ENCODE measurements at regions not wholly inside any gene's neighbourhood (a gene's known extent, or its start where the extent isn't known, plus 50 kb on each side); places are given as distances from the start of the nearest gene placed in this dataset.

GRCh38 chr15:77749236-77749997 lies 116.7 kb upstream of the LINGO1 start:
- no peak for DNase-seq

DNA sequence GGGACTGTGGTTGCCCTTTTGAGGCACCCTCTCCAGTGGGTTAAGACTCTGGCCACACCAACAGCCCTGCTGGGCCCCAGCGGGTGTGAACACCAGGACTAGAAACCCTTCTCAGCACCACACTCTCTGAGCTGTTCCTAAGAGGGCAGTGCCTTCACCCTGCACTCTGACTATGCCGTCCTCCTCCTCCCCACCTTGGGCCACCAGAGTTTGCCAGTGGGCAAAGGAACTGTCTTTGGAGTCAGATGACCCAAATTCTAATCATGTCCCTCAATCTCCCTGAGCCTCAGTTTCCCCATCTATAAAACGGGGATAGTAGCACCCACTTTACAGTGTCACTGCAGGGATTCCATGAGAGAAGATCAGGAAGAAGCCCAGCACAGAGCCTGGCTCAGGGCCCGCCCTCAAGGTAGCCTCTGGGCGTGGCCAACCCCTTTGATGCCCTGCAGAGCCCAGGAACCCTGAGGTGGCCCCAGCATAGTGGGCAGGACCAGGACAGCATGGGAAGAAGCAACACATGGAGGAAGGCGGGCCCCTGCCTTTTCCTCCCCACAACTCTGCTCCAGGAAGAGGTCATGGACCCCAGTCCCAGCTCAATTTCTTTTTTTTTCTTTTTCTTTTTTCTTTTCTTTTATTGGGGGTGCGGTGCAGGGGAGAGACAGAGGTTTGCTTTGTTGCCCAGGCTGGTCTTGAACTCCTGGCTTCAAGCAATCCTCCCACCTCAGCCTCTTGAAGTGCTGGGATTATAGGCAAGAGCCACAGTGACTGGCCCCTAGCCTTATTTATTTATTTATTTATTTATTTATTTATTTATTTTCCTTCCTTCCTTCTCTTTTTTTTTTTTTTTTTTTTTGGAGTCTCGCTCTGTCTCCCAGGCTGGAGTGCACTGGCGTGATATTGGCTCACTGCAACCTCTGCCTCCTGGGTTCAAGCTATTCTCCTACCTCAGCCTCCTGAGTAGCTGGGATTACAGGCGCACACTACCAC lies 115.7 kb upstream of the LINGO1 start:
- no peak for DNase-seq

DNA sequence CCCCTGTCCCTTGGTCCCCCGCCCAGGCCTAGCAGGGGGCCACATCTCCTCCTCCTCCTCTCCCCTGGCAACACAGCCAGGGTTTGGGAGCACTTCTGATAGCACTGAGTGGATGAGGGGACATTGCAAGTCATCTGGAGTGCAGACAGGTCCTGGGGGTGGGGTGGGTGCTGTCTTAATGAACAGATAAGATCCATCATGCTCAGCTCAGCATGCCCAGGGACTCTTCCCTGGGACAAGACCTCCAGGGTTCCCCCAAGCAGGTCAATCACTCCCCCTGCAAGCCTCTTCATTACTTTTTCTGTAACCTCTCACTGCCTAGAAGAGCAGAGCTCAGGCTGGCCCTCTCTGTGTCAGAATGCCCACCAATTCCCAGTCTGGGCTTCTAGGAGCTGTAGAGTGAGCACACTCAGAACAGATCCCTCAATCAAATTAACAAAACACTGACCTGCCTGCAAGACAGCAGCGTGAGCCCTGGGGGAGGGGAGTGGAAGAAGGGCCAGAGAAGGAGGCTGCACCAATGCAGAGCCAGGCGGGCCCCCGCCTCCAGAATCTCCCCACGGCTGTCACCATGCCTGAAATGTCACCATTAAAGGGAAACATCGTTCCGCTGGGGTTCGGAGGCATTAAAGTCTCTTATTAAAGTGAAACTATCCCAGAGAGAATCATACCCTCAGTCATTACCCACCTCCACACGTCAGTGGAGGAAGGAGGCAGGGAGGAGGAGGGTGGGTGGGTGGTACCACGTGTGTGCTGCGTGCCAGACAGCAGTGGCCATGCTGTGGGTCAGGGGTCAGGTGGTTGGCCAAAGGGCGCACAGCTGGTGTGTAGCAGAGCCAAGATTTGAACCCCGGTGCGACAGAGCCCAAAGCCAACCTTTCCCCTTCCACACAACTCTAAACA lies 114.7 kb upstream of the LINGO1 start:
- no peak for DNase-seq

DNA sequence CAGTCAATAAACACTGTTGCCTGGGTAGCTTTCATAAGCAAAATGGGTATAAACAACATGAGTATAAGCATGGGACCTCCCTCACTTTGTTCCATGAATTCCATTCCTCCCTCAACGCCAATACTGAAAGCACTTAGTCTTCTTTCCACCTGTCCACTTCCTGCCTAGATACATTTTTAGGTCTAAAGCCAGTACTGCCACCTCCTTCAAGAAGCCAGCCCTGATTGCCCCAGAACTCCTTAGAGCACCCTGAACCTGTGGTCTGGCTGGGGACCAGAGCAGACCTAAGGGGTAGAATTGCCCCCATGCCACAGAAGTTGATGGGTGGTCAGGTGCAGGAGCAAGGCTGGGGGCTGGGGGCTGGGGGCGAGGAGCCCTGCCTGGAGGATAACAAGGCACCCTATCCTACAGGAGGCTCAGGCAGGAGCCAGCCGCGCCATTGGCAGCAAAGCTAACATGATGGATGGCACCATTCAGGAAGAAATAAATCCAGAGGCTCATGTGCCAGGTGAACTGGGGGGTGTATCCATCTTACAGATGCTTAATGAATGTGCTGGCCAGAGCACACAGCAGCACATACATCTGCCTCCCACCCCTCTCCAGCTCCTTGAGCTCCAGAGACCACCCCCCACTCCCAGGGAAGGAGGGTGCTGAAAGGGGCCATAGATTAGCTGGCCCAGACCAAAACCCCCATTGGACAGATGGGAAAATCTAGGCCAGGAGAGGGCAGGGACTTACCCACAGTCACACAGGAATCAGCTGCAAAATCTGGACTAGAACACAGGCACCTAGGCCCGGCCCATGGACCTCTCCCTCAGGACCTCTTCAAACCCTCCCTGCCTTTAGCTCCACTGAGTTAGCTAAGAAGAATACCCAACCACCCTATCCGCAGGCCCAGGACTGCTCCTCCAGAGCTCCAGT lies 113.8 kb upstream of the LINGO1 start:
- no peak for DNase-seq

- DNase-seq, result no peak
These were observed 111.7 kb upstream of the LINGO1 start for GRCh38 chr15:77744398-77744797.

DNA sequence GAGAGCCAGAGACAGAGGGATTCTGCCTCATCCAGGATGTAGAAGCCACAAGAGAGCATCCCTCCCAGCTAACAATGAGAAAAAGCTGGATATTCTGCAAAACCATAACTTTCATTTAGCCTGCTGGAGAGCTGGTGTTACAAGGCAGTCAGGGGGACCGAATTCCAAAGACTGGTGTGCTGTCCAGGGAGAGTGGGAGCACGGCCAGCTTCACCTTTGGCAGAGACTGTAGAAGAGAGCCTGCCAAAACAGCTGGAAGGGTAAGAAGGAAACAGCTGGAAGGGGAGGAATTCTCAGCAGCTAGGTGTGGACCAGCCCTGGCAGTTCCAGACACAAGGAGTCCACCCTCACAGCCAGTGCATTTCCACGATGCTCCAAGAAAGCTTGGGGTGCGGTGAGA lies 109.9 kb upstream of the LINGO1 start:
- DNase-seq, result no peak

GRCh38 chr15:77742127-77742526 lies 109.4 kb upstream of the LINGO1 start:
- no peak for DNase-seq

- no peak for DNase-seq
These were observed 108.4 kb upstream of the LINGO1 start for GRCh38 chr15:77741106-77741505.

- no peak for DNase-seq
These were observed 107.1 kb upstream of the LINGO1 start for GRCh38 chr15:77739591-77740378.

- no peak for DNase-seq
These were observed 106.0 kb upstream of the LINGO1 start for GRCh38 chr15:77738441-77739302.

GRCh38 chr15:77738038-77738370 lies 105.3 kb upstream of the LINGO1 start:
- DNase-seq, result no peak

- no peak for DNase-seq
These were observed 104.7 kb upstream of the LINGO1 start for GRCh38 chr15:77737238-77738037.

DNA sequence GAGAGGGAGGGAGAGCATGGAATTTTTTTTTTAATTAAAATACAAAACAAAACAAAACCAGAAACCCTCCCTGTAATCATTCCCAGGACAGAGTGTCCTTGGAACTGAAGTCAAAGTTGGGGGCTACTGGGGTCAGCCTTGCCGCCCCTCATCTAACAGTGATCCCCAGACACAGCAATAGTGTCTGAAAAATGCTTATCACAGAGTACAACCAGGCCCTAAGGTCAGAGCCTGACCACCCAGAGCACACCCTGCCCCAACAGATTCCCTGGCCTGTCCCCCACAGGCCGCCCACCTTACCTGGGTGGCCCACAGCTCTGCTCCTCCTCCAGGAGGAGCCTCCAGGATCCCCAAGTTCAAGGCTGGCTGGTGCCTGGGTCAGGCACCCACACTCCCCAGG lies 101.6 kb upstream of the LINGO1 start:
- DNase-seq, result no peak

DNA sequence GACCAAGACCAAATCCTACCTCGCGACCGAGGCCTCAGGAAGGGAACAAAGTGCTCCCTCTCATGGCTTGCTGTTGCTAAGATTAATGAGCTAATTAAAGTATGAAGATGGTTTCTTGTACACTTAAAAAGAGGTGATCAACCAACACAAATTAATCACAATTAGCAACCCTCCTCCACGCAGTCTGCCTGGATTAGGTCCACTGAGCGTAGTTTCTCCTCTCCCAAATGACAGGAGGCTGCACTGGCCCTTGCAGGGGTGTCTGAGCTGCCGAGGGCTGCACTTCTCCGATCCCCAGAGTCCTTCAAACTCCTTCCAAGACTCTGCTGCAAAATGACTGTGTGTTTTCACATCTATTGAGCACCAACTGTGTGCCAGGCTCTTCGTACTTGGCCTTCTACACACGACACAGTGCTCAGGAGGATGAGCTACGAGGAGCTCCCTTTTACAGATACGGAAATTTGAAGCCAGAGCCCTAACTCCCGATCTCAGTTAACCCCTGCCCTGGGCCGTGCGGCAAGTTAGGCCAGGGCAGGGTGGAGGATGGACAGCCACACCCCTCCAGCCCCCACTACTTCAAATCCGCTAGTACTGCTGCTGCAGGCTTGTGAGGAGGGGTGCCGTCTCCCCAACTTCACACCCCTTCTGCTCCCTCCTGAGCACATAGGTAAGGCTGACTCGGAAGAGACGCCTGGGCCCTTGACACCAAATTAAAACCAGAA lies 101.0 kb upstream of the LINGO1 start:
- DNase-seq, result no peak

DNA sequence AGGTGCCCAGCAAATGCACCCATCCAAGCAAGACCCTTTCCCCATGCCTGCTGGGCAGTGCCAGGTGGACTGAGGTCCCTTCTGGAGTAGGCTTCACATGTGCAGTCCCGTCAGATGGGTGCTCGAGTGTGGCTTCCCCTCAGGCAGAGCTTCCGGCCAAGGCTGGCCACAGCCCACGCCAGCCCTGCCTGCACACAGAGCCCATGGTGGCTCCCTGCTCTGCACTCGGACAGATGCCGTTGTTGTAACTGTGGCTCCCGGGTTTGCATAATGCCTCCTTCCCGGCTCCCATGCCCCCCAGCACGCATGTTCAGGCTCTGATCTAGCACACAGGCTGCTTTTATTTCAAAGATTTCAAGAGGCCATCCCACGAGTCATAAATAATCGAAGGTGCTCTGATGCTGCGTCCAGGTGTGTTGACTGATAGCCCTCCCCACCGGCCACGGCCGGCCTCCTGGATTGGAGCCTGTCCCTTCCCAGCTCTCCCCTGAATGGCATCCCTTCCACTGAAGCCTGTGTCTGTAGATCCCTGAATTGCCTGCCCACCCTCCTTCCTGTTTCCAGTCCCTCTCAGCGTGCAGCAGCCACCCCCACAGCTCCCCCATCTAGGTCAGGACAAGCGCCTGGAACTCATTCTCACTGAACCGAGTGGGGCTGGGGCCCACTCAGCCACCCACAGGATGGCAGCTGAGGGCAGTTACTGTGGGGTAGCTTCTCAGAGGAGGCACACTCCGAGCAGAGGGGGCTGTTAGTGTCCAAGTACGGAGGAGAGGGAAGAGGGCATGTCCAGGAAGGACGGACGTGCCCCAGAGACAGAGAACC lies 100.0 kb upstream of the LINGO1 start:
- DNase-seq, result no peak

DNA sequence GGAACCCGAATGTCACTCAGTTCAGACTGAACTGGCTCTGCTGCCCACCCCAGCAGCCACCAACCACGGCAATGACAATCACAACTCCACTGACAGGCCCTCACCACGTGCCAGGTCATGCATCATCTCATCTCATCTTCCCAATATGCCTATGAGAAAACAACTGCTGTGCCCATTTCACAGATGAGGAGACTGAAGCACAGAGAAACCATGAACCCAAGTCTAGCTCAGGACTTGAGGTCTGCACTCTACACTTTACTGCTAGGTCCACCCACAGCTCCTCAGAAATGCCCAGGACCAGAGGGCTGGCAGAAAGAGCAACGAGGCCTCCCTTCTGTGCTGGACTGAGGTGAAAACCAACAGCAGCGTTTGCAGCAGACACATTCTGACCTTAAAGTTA lies 99.2 kb upstream of the LINGO1 start:
- DNase-seq, result no peak

GRCh38 chr15:77731067-77731466 lies 98.4 kb upstream of the LINGO1 start:
- no peak for DNase-seq

Measured in CD4-positive, alpha-beta T cell treated with Interleukin-17A for 1 hour (primary cell).